Activated CD4-positive, CD25-positive, alpha-beta regulatory T cell treated with anti-CD3 and anti-CD28 coated beads, Interleukin-2, amount 50 U/mL, for 16 hours (primary cell): ENCODE measurements at regions not wholly inside any gene's neighbourhood (a gene's known extent, or its start where the extent isn't known, plus 50 kb on each side); places are given as distances from the start of the nearest gene placed in this dataset.

ENCODE experiments used
- DNase-seq: peaks from one replicate; pipeline ENCODE4 v3.0.0-alpha.2; 2020; ENCODE audit warnings: low read depth, low spot score

DNA sequence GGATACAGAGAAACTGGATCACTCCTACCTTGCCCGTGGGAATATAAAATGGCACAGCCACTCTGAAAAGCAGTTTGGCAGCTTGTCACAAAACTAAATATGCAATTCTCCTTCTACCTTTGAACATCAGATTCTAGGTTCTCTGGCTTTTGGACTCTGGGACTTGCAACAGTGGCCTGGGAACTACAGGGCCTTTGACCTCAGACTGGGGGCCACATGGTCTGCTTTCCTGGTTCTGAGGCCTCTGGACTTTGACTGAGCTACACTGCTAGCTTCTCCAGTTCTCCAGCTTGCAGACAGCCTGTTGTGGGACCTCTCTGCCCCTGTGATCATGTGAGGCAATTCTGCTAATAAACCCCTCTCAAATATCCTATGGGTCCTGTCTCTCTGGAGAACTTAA is 168.8 kb downstream of the CDH26 start:
- DNase-seq, result no peak

DNA sequence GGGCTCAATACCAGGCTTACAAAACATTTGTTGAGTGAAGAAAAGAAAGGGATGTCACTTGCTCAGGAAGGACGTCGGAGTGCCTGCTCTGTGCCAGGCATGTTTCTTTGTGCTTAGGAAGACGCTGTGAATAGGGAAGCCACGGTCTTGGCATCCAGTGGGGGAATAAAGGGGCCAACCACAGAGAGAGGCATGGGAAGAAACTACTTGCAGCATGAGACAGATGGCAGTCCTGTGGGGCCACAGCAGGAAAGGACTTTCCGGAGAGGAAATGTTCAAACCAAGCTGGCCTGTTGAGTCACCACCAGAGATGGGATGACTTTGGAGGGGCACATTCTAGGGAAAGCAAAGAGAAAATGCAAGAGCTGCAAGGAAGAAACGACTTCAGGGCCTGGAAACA is 173.2 kb downstream of the CDH26 start:
- no peak for DNase-seq

DNA sequence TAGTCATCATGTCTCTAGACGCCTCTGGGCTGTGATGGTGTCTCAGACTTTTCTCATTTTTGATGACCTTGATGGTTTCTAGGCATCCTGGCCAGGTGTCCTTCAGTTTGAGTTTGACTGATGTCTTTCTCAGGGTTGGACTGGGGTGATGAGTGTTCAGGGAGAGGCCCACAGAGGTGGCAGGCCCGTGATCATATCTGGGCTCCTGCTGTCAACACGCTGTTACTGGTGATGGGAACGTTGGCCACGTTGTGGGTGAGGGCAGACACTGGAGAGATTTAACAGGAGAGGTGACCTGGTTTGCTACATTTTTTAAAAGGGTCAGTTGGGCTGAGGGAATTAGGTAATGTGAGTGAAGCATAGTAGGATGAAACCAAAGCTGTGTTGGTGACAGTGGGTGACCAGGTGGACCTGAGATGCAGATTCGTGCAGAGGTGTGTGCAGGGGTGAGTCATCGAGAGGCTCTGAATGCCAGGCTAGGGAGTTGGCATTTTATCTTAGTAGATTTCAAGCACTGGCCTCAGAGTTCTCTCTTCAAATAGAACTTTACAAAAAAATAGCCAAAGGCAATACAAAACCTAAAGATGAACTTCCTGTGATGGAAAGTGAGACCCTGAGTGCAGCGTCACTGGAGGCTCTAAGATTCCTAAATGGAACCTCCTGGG is 174.1 kb downstream of the CDH26 start:
- no peak for DNase-seq

DNA sequence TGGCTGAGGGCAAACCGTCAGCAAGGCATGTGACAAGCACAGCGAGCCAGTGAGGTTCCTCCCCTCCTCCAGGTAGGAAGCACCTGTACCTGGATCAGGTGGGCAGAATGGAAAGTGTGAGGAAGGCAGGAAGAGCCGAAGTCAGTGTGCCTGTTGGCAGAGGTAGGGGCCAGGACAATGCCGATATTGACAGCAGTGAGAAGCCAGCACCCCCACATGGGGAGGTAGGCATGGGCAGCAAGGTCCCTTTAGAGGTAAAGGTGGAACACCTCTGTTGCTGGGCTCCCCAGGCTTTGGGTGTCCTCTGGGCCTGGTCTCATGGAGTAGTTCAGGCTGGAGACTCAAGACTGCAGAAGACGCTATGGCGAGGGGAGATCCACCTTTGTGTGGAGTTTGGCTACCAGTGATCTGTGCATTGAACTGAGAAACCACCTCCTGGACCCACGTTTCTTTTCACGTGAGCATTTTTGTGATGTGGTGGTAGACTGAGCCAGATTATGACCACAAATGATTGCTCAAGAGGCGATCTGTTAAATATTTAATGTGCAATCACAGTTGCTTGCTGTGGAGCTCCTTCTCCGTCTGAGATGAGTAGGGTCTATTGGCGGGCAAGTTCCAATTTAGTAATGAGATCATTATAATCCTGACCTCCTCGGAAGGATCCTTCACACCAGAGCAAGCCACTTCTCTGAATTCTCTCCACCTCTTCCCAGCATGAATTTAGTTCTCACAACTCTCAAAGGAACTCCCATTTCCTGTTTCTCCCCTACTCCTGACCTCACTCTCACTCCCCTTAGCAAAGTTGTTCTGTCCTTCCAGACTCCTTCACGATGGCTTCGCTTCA is 174.8 kb downstream of the CDH26 start:
- no peak for DNase-seq

DNA sequence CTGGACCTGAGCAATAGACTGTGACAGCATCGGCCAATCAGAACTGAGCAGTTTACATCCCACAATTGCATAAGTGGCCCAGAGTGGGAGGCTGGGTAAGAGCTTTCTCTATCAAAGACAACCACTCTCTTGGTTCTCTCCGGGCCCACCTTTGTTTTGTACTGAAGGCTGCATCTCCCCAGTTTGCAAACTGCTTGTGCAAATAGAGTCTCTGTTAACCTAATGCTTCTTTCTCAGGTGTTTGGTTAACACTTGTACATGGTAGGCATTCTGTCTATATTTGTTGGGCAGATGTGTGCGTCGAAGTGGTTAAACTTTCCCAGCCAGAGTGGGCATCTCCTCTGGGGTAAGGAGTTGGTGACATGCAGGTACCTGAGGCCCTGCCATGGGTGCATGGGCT is 177.1 kb downstream of the CDH26 start:
- no peak for DNase-seq

DNA sequence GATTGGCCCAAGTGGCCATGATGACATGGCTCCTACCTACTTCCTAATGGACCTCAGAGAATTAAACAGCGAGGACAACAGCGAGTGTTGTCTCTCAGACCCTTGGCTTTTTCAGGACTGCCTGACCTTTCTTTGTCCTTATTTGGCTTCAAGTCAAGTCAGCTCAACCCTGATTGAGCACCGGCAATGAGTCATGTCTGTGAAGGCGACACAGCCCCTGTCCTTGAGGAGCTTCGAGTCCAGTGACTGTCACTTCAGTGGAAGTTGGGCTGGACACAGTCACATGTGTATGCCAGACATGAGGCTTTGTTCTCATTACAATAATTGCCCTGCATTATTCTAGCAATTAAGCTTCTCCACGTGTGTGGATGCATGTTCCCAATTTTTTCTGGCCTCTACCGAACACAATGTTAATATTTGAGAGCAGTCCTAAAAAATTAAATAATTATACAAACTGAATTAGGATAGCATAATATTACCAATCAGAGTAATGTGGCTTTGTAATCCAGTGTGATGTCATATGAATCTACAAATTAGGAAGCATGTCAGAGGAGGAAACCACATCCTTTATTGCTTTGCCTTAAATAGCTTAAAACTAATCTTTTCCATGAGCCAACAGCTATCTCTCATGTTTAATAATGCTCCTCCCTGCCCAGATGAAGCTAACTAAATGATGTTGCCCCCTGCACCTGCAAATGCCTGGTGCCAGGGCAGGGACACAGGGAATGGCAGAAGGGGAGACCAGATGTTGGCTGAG is 178.6 kb downstream of the CDH26 start:
- DNase-seq, result no peak

DNA sequence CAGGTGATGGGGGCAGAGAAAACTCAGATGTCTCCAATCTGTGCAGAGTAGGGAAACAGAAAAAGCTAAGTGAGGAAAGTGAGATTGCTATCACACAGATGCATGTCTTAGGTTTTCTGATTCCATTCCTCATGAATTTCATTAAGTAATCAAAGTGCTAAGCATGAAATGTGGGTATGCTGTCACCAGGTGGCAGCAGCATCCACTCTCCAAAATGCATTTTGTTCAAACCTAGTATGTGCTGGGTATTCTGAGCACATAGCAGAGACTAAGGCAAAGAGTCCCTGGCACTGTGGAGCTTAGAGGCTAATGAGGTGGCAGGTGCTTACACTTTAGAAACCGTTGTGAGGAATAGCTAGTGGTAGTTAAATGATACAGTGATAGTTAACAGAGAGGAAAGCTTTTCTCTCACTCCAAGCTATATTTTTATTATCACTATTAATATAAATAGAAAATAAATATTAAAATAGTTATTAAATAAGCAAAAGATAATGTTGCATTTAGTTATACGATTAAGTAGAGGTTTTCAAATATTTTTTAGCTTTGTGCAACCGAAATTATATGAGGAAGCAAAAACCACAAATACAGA is 179.5 kb downstream of the CDH26 start:
- DNase-seq, result no peak

DNA sequence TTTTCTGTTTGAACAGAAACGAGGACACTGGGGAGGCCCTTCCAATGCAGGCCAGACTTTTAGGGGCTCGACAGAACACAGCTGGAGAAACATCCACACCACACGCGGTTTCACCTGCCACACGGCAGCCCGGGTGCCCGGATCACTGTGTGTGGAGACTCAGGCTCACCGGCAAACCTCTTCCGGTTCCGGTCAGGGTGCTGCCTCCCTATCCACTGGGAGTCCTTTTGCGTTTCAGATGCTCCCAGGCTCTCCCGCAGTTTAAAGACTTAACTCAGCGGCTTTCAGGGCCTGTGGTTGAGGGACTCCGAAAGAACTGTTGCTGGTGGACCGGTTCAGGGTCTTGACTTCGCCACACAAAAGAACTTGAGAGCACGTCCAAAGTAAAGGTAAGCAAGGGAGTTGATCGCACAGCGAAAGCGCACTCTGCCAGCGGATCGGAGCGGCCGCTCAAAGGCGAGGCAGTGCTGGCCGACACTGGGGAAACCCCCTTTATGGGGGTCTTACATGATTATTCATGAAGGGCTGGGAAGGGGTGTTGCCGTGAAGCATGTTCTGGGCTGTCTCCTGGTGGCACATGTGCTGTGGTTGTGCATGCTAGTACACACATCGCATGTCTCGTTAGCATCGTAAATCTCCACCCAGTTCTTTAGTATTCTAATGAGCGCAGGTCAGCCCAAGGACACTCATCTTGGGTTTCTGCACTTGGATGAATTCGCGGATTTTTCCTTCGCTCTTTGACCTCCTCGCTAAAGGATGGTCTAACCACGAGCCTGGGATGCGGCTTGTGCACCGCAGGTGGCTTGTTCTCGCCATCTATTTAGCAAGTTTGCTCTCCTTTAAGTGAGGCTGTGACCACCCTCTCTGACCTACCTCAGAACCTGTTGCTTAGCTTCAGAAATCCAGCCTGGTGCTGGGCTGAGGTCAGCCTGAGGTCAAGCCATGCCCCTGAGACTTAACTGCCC is 180.3 kb downstream of the CDH26 start:
- DNase-seq, result no peak

DNA sequence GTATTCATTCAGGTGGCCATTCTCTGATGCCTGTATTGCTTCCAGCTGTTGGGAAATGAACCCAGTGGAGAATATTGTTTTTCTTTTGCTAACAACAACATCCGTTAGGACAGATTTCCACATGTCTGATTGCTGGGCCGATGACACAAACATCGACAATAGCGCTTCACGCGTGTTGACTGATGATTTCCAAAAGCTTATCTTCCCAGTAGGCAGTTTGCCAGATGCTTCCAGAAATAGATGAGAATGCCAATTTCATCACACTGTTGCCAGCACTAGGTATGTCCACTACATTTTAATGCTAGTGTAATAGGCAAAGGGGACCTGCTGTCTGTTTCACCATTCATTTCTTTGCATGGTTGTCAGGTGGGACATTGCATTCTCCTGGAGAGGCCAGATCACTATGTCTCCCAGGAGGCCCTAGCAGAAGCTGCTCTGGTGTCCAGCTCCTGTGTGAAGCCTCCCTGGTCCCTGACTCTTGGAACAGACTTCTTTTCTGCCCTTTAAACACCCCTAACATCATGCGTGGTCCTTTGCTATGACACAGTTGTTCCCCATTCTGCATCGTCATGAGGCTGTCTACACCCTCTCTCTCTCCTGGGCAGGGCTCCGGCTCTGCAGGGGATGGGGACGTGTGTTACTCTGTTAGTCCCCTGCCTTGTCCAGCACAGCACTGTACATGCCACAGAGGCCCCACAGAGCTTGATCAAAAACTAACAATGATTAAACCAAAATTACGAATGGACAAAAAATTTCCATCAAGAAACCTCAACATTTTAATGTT is 181.6 kb downstream of the CDH26 start:
- no peak for DNase-seq

DNA sequence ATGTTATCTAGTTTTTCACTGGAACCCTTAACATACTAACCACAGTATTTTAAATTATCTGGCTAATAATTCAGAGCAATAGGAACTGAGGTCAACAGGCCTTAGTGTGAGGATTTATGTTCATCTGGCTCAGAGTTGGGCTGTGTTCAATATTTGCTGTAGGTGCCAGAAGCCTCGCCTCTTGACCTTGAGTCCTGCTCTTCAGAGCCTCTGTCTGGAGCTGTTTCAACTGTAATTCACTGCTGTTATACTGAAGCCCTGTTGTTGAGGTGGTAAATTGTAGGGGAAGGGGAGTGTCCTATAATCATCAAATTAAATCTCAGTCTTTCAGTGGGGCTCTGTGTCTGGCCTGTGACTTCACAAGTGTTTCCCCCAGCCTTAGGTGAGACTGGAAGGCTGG is 184.4 kb downstream of the CDH26 start:
- no peak for DNase-seq

DNA sequence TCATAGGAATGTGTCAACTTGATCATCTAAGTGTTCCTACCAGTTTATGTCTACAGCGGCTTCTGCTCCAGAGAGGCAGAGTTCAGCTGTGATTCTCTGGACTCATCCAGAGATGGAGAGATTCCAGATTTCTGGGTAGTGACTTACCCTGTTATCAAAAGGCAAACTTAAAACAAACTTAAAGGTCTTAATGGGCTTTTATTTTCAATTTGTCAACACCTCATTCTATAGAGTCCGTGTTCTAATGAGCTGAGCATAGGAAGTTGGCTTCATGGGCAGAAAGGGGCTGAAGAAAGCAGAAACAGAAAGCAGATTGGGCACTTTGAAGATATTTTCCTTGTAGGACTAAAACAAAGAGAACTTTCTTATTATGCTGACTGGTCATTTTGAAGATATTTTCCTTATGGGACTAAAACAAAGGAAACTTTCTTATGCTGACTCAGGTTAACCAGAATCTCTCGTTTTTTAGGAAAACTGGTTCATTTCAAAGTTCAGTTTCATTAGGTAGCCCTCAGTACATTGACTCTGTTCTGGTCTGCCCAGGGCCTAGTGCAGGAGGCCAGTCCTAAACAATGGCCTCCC is 185.1 kb downstream of the CDH26 start:
- DNase-seq, result no peak

DNA sequence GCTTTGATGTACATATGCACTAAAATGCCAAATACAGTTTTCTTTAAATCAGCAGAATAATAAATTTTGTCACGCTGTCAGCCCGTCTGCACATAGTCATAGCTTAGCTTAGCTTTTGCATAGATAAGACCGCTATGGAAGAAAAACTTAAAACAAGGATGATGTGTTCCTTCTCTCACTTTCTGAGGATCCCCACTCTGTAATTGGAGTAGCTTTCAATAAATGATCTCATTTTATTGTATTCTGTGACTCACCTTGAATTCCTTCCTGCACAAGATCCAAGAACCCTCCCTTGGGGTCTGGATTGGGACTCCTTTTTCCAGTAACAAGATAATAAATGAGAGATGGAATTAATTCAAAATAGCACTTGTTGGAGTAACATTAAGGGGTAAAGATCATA is 186.2 kb downstream of the CDH26 start:
- DNase-seq, result no peak

DNA sequence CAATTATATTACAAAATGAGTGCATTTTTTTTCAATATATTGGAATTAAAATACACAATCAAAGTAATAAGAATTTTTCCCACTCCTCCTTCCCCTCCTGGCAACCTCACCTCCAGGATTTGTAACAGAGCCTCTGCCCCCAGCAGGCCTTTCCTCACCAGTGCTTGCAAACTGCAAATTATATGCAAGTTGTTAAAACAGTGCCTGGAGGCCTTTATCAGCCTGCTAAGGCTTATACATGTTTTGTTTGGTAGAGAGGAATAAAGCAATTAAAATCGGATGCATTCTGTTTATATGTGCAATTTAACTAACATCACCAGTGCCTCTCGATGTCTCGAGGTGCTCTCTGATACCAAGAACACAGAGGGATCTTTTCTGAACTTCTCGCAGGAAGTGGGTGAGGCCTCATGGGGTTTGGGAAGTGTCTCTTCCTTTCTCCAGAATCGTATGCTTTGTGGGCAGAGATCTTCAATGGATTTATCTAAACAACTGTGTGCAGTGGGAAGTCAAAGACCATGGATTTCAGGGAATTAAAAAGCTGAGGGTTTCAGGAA is 186.8 kb downstream of the CDH26 start:
- no peak for DNase-seq

DNA sequence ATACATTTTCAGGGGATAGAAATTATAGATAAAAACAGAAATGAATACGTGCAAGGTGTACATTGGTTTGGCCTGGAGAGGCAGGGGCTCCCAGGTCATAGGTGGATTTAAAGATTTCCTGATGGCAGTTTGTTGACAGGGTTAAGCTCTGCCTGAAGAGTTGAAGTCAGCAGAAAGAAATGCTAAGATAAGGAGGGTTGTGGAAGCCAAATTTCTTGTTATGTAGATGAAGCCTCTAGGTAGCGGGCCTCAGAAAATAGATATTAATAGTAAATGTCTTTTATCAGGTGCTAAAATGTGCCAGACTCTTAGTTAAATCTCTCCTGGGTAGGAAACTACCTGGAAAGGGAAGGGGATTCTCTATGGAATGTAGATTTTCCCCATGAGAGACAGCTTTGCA is 188.8 kb downstream of the CDH26 start:
- DNase-seq, result no peak

DNA sequence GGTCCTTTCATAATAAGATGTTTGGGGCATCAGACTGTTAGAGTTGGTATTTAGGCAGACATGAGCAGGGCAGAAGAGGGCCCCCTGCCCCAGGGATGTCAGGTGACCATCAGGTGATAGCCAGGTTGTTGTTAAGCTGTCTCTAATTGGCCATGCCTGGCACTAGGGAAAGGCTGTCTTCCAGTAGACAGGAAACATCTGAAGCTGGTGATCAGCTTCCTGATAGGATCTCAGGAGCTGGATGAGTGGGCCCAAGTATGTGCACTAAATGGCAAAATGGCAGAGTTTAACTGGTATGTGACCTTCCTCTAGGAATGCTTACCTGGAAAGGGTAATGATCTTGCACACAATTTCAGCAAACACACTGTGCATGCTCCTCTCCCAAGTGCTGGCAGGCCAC is 190.7 kb downstream of the CDH26 start:
- no peak for DNase-seq

DNA sequence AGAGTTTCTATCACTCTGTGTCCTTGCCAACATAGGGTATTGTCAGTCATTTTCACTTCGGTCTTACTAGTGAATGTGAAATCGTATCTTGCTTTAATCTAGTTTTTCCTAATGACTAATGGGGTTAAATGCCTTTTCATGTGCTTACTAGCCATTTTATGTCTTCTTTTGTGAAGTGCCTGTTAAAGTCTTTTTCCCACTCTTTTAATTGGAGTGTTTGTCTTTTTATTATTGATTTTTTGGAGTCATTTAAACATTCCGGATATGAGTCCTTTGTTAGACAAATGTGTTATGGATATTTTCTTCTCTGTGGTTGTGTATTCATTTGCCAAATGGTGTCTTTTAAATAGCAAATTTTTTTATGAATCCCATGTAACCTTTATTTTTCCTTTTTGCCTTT is 194.6 kb downstream of the CDH26 start:
- DNase-seq, result no peak

DNA sequence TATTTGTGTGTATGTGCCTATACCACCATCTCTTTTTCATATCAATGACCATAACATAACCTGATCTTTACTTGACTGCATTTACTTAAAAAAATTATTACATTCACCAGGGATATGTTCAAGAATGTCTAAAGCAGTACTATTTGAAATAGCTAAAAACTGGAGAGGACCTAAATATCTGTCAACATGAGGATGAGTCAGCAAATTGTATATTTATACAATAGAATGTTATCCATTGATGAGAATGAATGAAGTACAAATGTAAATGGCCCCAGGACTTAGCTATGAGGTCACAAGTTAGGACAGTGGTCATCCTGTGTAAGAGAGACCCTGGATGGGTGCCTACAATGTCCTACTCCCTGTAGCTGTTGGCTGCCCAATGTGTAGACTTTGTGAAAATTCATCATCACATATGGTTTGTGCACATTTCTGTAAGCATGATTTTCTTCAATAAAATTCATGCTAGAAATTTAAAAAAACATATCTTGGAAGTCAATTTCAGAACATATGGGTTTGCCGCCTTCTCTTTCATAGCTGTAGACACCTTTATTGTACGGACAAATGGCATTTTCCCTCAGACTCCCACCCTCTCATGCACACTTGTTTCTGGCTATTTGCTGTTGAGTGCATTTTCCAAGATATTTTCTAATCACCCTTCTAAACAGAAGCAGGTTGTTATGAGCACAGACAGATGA is 202.4 kb downstream of the CDH26 start:
- DNase-seq, result no peak

DNA sequence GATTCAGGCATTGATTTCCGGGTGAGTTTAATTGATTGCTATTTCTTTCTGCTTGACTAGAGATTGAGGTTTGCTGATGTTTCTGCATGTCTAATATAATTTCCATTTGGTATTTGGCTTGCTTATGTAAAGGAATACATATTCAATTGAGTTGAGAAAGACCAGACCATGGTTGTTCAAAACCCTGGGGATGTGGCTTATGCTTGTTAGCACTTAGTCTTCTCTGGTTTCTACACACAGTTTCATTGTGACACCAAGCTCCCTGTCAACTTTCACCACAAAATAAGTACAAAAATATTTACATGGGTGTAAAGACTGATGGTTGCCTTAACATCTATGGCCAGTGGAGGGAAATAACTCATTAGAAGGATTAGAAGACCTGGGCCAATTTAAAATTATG is 209.6 kb downstream of the CDH26 start:
- DNase-seq, result no peak

DNA sequence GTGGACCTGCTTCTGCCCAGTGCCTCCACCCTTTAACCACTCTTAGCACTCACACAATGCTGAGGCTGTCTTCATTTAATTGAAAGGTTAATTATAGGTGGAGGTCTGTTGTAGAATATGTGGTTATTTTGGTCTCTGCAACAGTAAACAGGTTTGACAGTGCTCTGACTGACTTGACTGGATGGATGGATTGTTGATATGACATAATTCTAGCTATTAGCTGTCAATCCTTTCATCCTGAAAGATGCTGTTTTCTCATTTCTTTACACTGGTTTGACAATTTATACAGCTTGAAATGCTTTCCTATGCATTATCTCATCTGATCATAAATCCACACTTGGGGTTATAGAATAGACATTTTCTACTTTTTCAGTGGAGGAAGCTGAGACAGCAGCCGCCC is 210.7 kb downstream of the CDH26 start:
- DNase-seq, result no peak
